LNCaP clone FGC (cell line): ENCODE measurements at regions not wholly inside any gene's neighbourhood (a gene's known extent, or its start where the extent isn't known, plus 50 kb on each side); places are given as distances from the start of the nearest gene placed in this dataset.

Source experiments
- DNase-seq: peaks from one replicate; pipeline ENCODE4 v3.0.0-alpha.2; 2011; ENCODE audit warnings: low read depth
- H3K4me3 ChIP-seq: 2 replicates; pipeline ENCODE4 v1.5.1; 2011; ENCODE audit warnings: mild to moderate bottlenecking, low read depth, low read length, control low read depth
- TF ChIP-seq, protein P1 (sequence below): IDR thresholded peaks from 2 replicates; pipeline ENCODE4 v1.5.1; 2012; ENCODE audit warnings: mild to moderate bottlenecking; ENCODE audit not compliant: control insufficient read depth, insufficient read depth; ENCODE audit errors: extremely low read depth

DNA sequence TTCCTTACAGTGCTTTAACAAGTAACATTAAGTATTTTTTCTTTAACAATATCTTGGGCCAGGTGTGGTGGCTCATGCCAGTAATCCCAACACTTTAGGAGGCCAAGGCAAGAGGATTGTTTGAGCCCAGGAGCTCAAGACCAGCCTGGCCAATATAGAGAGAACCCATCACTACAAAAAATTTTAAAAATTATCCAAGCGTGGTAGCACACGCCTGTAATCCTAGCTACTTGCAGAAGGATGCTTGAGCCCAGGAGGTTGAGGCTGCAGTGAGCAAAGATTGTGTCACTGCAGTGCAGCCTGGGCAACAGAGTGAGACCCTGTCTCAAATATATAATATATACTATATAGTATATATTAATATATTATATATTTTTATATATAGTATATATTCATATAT is 162.2 kb downstream of the ZNF674 start:
- TF ChIP-seq, protein P1, sequence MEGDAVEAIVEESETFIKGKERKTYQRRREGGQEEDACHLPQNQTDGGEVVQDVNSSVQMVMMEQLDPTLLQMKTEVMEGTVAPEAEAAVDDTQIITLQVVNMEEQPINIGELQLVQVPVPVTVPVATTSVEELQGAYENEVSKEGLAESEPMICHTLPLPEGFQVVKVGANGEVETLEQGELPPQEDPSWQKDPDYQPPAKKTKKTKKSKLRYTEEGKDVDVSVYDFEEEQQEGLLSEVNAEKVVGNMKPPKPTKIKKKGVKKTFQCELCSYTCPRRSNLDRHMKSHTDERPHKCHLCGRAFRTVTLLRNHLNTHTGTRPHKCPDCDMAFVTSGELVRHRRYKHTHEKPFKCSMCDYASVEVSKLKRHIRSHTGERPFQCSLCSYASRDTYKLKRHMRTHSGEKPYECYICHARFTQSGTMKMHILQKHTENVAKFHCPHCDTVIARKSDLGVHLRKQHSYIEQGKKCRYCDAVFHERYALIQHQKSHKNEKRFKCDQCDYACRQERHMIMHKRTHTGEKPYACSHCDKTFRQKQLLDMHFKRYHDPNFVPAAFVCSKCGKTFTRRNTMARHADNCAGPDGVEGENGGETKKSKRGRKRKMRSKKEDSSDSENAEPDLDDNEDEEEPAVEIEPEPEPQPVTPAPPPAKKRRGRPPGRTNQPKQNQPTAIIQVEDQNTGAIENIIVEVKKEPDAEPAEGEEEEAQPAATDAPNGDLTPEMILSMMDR, result no peak
- no peak for DNase-seq
- H3K4me3 ChIP-seq, result no peak overlapping the region

DNA sequence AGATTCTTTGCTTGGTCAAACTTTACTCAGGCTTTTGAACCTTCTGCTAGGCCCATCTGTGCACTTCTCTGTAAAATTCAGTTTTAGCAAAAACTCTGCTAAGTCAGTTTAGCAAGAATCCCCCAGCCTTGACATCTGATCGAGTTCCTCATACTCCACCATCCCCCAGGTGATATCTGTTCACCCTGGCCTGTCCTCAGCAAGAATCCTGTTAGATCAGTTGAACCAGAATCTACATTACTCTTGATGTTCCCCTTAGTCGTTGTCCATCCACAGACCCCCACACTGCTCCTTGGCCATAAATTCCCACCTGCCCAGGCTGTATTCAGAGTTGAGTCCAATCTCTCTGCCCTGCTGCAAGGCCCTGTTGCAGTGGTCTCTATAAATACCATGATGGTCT is 162.6 kb downstream of the ZNF674 start:
- H3K4me3 ChIP-seq, result no peak overlapping the region
- no peak for DNase-seq
- TF ChIP-seq, protein P1, result no peak

DNA sequence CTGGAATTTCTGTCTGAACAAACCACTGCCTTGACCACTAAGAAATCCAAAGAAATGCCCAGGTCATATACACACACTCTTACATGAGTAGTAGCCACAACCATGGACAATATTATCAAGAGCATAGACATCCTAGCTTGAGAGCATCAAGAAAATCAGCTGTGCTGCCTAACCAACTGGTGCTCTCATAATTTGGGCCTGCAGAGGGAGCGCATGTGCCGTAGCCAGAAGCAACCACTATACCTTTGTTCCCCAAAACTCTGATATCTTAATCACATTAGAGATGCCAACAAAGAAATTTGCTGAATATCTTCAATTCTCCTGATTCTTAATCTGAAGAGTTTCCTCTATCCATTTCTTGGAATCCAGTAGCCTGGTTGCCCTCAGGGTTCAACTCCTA is 163.6 kb downstream of the ZNF674 start:
- no peak overlapping the region for H3K4me3 ChIP-seq
- TF ChIP-seq, protein P1, result peak; percentile 40; the same call in 1 of the 2 replicates
- no peak for DNase-seq

DNA sequence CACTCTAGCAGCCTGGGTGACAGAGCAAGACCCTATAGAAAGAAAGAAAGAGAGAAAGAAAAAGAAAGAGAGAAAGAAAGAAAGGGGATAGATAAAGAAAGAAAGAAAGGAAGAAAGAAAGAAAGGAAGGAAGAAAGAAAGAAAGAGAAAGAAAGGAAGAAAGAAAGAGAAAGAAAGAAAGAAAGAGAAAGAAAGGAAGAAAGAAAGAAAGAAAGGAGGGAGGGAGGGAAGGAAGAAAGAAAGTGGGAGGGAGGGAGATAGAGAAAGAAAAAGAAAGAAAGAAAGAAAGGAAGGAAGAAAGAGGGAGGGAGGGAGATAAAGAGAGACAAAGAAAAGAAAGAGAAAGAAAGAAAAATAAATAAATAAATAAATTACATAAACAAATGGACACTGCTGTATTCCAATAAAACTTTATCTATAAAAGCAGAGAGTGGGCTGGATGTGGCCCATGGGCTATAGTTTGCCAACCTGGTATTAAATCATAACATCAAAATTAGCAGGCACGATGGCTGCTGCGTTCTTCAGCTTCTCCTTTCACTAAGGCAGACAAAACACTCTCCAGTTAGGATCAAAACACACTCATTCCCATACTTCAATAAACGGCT is 165.0 kb downstream of the ZNF674 start:
- TF ChIP-seq, protein P1, result no peak
- H3K4me3 ChIP-seq, result no peak overlapping the region
- DNase-seq, result no peak

DNA sequence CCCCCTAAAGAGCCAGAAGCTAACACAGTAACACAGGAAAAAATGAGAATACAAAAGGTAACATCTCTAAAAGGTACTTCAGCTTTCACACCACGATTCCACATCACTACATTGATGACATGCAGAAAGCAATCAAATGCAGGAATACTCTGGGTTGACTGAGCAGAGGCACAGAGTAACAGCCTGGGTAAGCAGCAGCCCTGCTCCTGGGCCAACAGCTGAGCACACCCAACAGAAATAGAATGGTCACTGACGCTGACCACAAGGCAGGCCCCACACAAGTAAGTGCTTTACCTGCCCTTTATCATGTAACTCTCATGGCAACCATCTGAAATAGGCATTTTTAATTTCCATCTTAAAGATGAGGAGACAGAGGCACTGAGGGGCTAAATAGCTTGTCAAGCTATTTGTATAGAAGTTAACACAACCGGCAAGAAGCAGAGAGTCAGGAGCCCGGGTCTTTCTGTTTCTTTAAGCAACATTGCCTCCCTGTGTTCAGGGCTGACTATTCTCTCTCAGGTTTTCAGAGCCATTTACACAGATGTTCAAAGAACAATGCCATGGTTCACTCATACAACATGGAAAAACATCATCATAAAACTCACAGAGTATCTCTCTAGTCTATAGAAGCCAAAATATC is 168.9 kb downstream of the ZNF674 start:
- TF ChIP-seq, protein P1, result peak; percentile 51
- peak; percentile 25 for DNase-seq
- no peak overlapping the region for H3K4me3 ChIP-seq

DNA sequence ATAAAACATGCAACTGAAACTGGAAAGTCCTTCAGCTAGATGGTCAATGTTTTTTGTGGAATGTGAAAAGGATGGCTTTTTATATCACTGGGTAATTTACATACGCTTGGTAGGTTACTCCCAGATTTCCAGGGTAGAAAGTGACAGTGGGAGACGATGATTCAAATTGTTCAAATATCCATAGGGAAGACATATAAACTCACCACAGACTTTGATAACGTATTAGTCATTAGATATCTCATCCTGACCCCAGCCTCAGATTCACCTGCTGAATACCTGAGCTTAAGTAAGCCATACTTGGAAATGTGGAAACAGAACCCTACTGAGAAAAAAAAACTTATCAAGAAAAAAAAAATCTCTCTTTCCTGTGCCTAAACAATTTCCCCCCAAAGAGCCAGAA is 169.4 kb downstream of the ZNF674 start:
- no peak for DNase-seq
- no peak overlapping the region for H3K4me3 ChIP-seq
- TF ChIP-seq, protein P1, result no peak

DNA sequence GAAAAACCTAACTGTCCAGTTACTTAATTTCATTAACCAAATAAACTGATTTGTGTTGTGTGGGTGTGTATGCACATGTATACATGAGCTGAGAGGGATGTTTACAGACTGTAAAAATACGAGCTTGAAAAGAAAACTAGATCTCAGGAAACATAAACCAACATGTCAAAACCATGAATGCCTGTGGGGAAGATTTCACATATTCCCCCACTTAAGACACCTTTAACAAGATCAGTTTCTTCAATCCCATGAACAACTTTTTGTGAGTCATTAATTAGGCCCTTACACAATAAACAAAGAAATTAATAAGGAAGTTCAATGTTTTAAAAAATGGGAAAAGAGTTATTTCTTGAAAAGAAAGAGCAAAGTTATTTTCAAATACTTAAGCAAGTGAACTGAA is 170.8 kb downstream of the ZNF674 start:
- TF ChIP-seq, protein P1, result no peak
- H3K4me3 ChIP-seq, result no peak overlapping the region
- no peak for DNase-seq
